NCI-H345 (cell line): ENCODE measurements at regions not wholly inside any gene's neighbourhood (a gene's known extent, or its start where the extent isn't known, plus 50 kb on each side); places are given as distances from the start of the nearest gene placed in this dataset.

ENCODE experiments used
- DNase-seq: peaks from one replicate; lab custom pipeline; 2025; lab: John Stamatoyannopoulos, UW

GRCh38 chr9:104028827-104029226, 65.3 kb upstream of the SMC2 start:
- DNase-seq, result no peak
